Stimulated activated naive CD8-positive, alpha-beta T cell treated with anti-CD3 and anti-CD28 coated beads, Interleukin-15, amount 100 ng/mL, for 72 hours (primary cell): ENCODE measurements at regions not wholly inside any gene's neighbourhood (a gene's known extent, or its start where the extent isn't known, plus 50 kb on each side); places are given as distances from the start of the nearest gene placed in this dataset.

Source experiments
- ATAC-seq: fragments of 150-1000 bp; cut with Tn5 transposase; 2 replicates; pipeline ENCODE4 v1.10.0; 2021; ENCODE audit warnings: mild to moderate bottlenecking, moderate library complexity
- DNase-seq, 2 donors: peaks; one replicate each; pipeline ENCODE4 v3.0.0; 2021 to 2022
- H3K27ac Mint-ChIP-seq, 2 donors: one replicate each; pipeline ENCODE4 v1.8.0; 2022; ENCODE audit warnings: mild to moderate bottlenecking in 2 of 2, mixed read lengths in 2 of 2, moderate library complexity in 2 of 2
- H3K27me3 Mint-ChIP-seq: one replicate; pipeline ENCODE4 v1.8.0; 2022; ENCODE audit warnings: mixed read lengths
- H3K4me1 Mint-ChIP-seq: one replicate; pipeline ENCODE4 v1.8.0; 2022; ENCODE audit warnings: mild to moderate bottlenecking, mixed read lengths
- H3K4me3 Mint-ChIP-seq, 2 donors: one replicate each; pipeline ENCODE4 v1.8.0; 2022; ENCODE audit warnings: mild to moderate bottlenecking in 2 of 2, mixed read lengths in 2 of 2, moderate library complexity in 1 of 2
- H3K9me3 Mint-ChIP-seq, 2 donors: one replicate each; pipeline ENCODE4 v1.8.0; 2022; ENCODE audit warnings: mixed read lengths in 2 of 2

DNA sequence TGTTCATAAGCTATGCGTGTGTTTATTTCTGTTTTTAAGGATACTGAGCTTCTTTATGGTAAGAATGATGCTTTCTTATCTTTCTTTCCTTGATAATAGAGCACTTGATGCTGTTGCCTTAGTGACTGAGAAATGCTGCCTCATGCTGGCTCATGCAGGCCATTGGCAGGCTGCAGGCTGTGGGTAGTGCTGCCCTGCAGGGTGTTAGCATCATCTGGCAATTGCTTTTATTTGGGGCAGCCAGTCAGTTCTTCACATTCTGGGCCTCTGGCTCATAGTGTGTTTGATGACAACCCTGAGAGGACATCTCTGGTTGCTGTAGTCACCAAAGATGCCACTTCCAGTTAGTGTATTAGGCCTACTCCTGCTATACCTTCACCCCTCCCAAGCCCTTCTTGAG is 66.2 kb upstream of the ONECUT1 start:
- Mint-ChIP-seq H3K4me3 (no peak overlapping the region), H3K9me3 (no peaks in the 10 kb centered on the region)
- no peak for ATAC-seq

GRCh38 chr15:52855157-52855556 is 65.0 kb upstream of the ONECUT1 start:
- no peak for ATAC-seq

More for the DNA sequence above, 66.2 kb upstream of the ONECUT1 start:
- Mint-ChIP-seq H3K4me1 (no peaks in the 10 kb centered on the region), H3K27me3 (peaks cover 17% of the 10 kb centered on the region), H3K27ac (no peak overlapping the region)
- DNase-seq, result no peak

DNA sequence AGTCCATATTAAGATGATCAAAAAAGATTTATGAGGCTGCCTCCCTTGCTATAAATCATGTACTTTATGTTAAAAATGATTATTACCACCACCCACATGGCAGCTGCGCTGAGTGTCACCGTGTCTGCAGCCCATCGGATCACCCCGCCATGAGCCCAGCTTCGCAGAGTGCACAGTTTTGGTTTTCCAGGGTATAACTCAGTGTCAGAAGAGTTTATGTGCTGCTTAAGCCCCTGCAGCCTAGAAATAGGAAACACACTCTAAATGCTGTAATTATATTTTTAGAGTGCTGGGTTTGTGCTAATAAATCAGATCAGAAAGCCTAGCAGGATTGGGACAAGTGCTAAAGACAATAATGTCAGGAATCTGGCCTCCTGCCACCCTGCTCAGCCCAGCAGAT is 54.7 kb upstream of the ONECUT1 start:
- Mint-ChIP-seq H3K27ac (no peak overlapping the region), H3K9me3 (no peaks in the 10 kb centered on the region), H3K27me3 (peaks cover 22% of the 10 kb centered on the region), H3K4me1 (no peaks in the 10 kb centered on the region), H3K4me3 (no peak overlapping the region)
- ATAC-seq, result no peak
- no peak for DNase-seq

More at GRCh38 chr15:52855157-52855556, 65.0 kb upstream of the ONECUT1 start:
- H3K27me3 Mint-ChIP-seq, result peaks cover 17% of the 10 kb centered on the region
- no peak overlapping the region for H3K4me3 Mint-ChIP-seq
- H3K9me3 Mint-ChIP-seq, result no peaks in the 10 kb centered on the region
- H3K27ac Mint-ChIP-seq, result no peak overlapping the region
- no peaks in the 10 kb centered on the region for H3K4me1 Mint-ChIP-seq
- no peak for DNase-seq
